GM12892 (cell line): ENCODE measurements at regions not wholly inside any gene's neighbourhood (a gene's known extent, or its start where the extent isn't known, plus 50 kb on each side); places are given as distances from the start of the nearest gene placed in this dataset.

Experiments
- POLR2A ChIP-seq: IDR thresholded peaks from 2 replicates; pipeline ENCODE4 v1.6.1; 2011; ENCODE audit warnings: low read depth, low read length, control low read depth
- POLR2AphosphoS5 ChIP-seq: IDR thresholded peaks from 2 replicates; pipeline ENCODE4 v1.6.1; 2011; ENCODE audit warnings: low read depth, low read length, control low read depth

DNA sequence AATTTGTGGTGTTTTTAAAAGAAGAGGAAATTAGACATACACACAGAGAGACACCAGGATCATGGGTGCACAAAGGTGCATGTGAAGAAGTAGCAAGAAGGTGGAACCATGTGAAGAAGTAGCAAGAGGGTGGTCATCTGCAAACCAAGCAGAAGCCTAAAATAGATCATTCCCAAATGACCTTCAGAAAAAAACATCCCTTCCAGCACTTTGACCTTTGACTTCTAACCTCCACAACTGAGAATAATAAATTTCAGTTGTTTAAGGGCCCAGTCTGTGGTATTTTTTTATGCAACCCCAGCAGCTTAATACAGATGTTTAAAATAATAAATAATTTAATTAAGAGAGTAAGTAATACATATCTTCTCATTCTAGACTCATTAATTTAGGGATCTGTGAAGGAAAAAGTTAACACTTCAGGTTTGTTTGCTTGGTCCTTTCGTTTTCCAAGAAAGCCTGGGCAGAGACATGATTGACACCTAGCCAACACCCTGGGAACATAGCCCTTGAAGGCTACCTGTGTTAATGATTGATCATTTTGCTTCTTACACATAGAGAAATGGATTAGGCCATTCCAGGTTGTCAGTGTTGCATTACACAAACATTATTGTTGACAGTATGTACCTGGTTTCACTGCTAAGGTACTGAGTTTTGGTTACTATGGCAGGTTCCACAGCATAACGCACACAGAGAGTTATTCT is 1331.2 kb upstream of the GBE1 start:
- TF ChIP-seq POLR2A = no peak
- no peak for TF ChIP-seq POLR2AphosphoS5
